MCF 10A (cell line): ENCODE measurements at regions not wholly inside any gene's neighbourhood (a gene's known extent, or its start where the extent isn't known, plus 50 kb on each side); places are given as distances from the start of the nearest gene placed in this dataset.

Source experiments
- BruUV-seq: library from RNA; stranded (reverse); fragments of 400-500 nt; replicated peaks from 2 replicates; lab custom pipeline; 2021; lab: Mats Ljungman, UMichigan
- CTCF ChIA-PET: fragments of 300-600 bp; sonication (Branson Sonifier 250); formaldehyde crosslinking; extraction: SDS; loops from one replicate; lab custom pipeline; 2021; ENCODE audit warnings: antibody characterized with exemption, inconsistent platforms; lab: Yijun Ruan, JAX
- POLR2A ChIA-PET: fragments of 300-600, 350-650 bp; sonication (Branson Sonifier 250); formaldehyde crosslinking; extraction: SDS; loops from one replicate; lab custom pipeline; 2020; ENCODE audit warnings: antibody characterized with exemption, inconsistent platforms; lab: Yijun Ruan, JAX
- DNase-seq: peaks from one replicate; pipeline ENCODE4 v3.0.0-alpha.2; 2018; ENCODE audit not compliant: unreplicated experiment
- H3K27ac Mint-ChIP-seq: one replicate; pipeline ENCODE4 v1.8.0; 2022; ENCODE audit warnings: mild to moderate bottlenecking, low read depth, mixed read lengths; ENCODE audit not compliant: unreplicated experiment
- H3K27me3 Mint-ChIP-seq: one replicate; pipeline ENCODE4 v1.8.0; 2022; ENCODE audit warnings: mixed read lengths; ENCODE audit not compliant: insufficient read depth, unreplicated experiment
- H3K36me3 Mint-ChIP-seq: one replicate; pipeline ENCODE4 v1.8.0; 2022; ENCODE audit warnings: mild to moderate bottlenecking, moderate library complexity, mixed read lengths; ENCODE audit not compliant: insufficient read depth, unreplicated experiment
- H3K4me1 Mint-ChIP-seq: one replicate; pipeline ENCODE4 v1.8.0; 2022; ENCODE audit warnings: mixed read lengths; ENCODE audit not compliant: insufficient read depth, unreplicated experiment
- H3K4me3 Mint-ChIP-seq: one replicate; pipeline ENCODE4 v1.8.0; 2022; ENCODE audit warnings: mild to moderate bottlenecking, moderate library complexity, mixed read lengths; ENCODE audit not compliant: unreplicated experiment
- H3K9me3 Mint-ChIP-seq: one replicate; pipeline ENCODE4 v1.8.0; 2022; ENCODE audit warnings: mixed read lengths; ENCODE audit not compliant: unreplicated experiment
- intact Hi-C: fragments of 100-400 bp; cut with micrococcal nuclease; formaldehyde crosslinking; loops from 2 replicates; pipeline ENCODE4 v1.14.1; 2022
- TF ChIP-seq, protein P1 (sequence below): fragments of 200-600 bp; IDR thresholded peaks from one replicate; pipeline ENCODE4 v1.8.0; 2022; ENCODE audit warnings: antibody characterized with exemption, mild to moderate bottlenecking; ENCODE audit not compliant: unreplicated experiment

DNA sequence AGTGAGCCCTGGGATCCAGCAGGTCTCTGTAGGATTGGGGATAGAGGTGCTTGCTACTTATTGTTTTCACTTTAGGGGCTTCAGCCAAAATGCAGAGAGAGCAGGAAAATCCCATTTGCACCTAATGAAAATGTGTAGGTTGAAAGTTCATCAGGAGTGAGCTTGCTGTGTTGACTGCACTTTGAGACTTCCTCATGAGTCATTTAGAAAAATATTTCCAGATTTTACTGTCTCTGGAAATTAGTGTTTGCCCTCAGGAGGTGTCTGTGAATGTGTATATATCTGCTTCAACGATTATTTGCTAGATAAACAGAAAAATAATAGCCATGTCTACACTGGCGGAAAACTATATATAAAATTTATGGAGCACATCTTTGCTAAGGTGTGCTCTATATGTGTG lies 159.3 kb downstream of the CAND1 start:
- TF ChIP-seq, protein P1, sequence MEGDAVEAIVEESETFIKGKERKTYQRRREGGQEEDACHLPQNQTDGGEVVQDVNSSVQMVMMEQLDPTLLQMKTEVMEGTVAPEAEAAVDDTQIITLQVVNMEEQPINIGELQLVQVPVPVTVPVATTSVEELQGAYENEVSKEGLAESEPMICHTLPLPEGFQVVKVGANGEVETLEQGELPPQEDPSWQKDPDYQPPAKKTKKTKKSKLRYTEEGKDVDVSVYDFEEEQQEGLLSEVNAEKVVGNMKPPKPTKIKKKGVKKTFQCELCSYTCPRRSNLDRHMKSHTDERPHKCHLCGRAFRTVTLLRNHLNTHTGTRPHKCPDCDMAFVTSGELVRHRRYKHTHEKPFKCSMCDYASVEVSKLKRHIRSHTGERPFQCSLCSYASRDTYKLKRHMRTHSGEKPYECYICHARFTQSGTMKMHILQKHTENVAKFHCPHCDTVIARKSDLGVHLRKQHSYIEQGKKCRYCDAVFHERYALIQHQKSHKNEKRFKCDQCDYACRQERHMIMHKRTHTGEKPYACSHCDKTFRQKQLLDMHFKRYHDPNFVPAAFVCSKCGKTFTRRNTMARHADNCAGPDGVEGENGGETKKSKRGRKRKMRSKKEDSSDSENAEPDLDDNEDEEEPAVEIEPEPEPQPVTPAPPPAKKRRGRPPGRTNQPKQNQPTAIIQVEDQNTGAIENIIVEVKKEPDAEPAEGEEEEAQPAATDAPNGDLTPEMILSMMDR, result no peak
- H3K4me3 Mint-ChIP-seq, result no peak overlapping the region
- H3K4me1 Mint-ChIP-seq, result no peaks in the 10 kb centered on the region
- CTCF ChIA-PET, result interaction anchor here (0.6 to 2.4 kb wide), 2 partner anchors 13 to 144 kb away, joined by 3 to 9 read pairs; no protein-coding TSS in a partner anchor
- no peaks in the 10 kb centered on the region for H3K27me3 Mint-ChIP-seq
- intact Hi-C loops, result no loop called here
- DNase-seq, result no peak
- no peaks in the 10 kb centered on the region for H3K36me3 Mint-ChIP-seq
- H3K27ac Mint-ChIP-seq, result no peak overlapping the region
- H3K9me3 Mint-ChIP-seq, result no peaks in the 10 kb centered on the region
- no TSS peak for BruUV-seq
- POLR2A ChIA-PET, result no interaction called here

DNA sequence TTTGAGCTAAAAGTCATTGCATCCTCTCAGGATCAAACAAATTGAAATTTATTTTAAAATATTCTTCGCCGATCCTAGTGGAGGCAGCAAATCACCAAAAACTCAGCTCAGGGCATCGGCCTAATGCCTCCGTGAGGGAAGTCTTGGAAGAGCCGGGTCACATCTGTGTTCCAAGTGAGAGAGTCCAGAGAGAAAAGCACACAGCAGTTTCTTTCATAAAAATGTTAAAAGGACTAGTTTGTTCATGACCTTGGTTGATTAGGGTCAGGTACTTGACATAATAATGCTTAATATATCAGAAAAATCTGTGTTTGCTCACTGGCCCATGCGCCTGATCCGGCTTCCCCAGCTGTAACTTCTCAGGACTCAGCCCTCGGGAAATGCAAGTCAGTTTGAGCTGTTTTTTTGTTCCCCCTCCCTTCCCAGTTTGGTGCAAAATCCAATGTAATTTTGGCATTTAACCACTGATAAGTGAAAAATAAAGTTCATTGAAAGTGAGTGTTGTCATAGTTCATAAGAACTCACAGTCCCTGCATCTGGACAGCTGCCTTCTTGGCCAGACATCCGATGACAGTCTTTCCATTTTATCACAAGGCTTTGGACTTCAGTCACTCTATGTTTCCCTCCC lies 161.7 kb downstream of the CAND1 start:
- Mint-ChIP-seq H3K4me3 (no peak overlapping the region), H3K27ac (no peak overlapping the region), H3K4me1 (peaks cover 16% of the 10 kb centered on the region), H3K27me3 (no peaks in the 10 kb centered on the region), H3K9me3 (no peaks in the 10 kb centered on the region), H3K36me3 (no peaks in the 10 kb centered on the region)
- no peak for DNase-seq
- BruUV-seq, result no TSS peak
- ChIA-PET CTCF (interaction anchor here (1.1 to 2.4 kb wide), 5 partner anchors 10 to 75 kb away, joined by 3 to 9 read pairs (median 6); no protein-coding TSS in a partner anchor), POLR2A (interaction anchor here (0.6 to 1.1 kb wide), 2 partner anchors 248 to 884 kb away, joined by 3 read pairs; no protein-coding TSS in a partner anchor)
- TF ChIP-seq, protein P1, result no peak
- intact Hi-C loops, result no loop called here

DNA sequence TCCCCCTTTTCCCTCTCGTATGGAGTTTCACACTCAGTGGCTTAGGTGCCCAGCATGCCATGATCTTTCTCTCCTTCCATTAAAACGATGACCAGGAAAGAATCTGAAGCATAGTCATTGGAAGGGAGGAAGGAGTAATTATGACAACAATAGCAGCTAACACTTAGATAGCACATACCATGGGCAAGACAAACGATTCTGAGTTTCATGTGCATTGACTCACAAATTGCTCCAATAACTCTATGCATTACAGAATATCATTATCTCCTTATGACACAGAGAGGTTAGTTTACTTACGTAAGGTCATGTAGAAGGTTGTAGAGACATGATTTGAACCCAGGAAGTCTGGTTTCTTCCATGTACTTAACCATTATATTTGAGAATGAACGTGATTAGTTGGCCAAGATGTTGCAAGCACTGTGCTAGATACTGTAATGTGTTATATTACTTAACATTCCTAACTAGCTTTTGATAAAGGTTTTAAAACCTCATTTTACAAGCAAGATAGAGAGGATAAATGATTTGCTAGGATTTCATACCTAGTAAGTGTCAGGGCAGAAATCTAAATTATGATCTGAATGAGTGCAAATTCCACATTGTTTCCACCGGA lies 162.4 kb downstream of the CAND1 start:
- intact Hi-C loops, result no loop called here
- no peaks in the 10 kb centered on the region for H3K27me3 Mint-ChIP-seq
- no peak overlapping the region for H3K4me3 Mint-ChIP-seq
- peaks cover 16% of the 10 kb centered on the region for H3K4me1 Mint-ChIP-seq
- no TSS peak for BruUV-seq
- POLR2A ChIA-PET, result no interaction called here
- TF ChIP-seq, protein P1, result no peak
- H3K27ac Mint-ChIP-seq, result no peak overlapping the region
- CTCF ChIA-PET, result interaction anchor here (0.7 to 1.5 kb wide), 5 partner anchors 10 to 609 kb away, joined by 3 to 6 read pairs (median 4); no protein-coding TSS in a partner anchor
- no peaks in the 10 kb centered on the region for H3K9me3 Mint-ChIP-seq
- no peak for DNase-seq
- no peaks in the 10 kb centered on the region for H3K36me3 Mint-ChIP-seq

DNA sequence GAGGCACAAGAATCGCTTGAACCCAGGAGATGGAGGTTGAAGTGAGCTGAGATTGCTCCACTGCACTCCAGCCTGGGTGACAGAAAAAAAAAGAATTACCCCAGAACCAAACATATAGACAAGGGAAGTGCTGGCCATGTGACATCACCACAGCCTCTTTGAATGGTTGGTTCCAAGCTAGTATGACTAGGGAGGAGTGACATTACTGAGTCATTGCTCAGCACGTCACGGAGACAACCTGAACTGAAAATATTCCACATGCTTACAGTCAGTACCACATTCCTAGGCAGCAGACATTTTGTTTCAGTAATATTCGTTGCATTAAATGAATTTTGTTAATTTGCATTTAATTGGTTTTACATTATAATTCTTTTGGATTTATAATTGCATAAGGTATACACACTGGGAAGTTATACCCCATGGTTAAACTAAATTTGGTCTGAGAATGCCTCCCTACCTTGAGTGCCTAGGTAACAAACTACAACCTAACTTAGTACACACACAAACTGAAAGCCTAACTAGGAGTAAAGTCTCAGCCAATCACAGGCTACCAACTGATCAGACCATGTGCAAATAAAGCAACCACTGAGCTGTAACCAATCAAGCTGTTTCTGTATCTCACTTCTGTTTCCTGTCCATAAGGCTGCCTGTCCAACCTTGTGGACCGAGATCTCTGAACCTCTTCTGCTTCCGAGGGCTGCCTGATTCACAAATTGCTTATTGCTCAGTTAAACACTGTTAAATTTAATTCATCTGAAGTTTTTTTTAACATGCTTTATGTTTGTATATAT lies 164.4 kb downstream of the CAND1 start:
- TF ChIP-seq, protein P1, result no peak
- H3K27me3 Mint-ChIP-seq, result no peaks in the 10 kb centered on the region
- no TSS peak for BruUV-seq
- H3K9me3 Mint-ChIP-seq, result no peaks in the 10 kb centered on the region
- H3K4me1 Mint-ChIP-seq, result peaks cover 16% of the 10 kb centered on the region
- ChIA-PET POLR2A (interaction anchor here (0.8 to 3.3 kb wide), 2 partner anchors 8 to 20 kb away, joined by 3 to 9 read pairs; no protein-coding TSS in a partner anchor), CTCF (interaction anchor here (0.6 to 0.8 kb wide), 5 partner anchors 20 to 1782 kb away, joined by 3 to 5 read pairs (median 3); no protein-coding TSS in a partner anchor)
- intact Hi-C loops, result no loop called here
- DNase-seq, result peak; percentile 26
- H3K27ac Mint-ChIP-seq, result peak overlapping the region; percentile 20
- no peaks in the 10 kb centered on the region for H3K36me3 Mint-ChIP-seq
- no peak overlapping the region for H3K4me3 Mint-ChIP-seq
